Right renal cortex interstitium (tissue), 3 donors: ENCODE measurements at regions not wholly inside any gene's neighbourhood (a gene's known extent, or its start where the extent isn't known, plus 50 kb on each side); places are given as distances from the start of the nearest gene placed in this dataset.

Experiments
- DNase-seq, 3 donors: peaks; one replicate each; pipeline ENCODE4 v3.0.0-alpha.2; 2013; ENCODE audit warnings: low read depth in 3 of 3, low spot score in 2 of 3

DNA sequence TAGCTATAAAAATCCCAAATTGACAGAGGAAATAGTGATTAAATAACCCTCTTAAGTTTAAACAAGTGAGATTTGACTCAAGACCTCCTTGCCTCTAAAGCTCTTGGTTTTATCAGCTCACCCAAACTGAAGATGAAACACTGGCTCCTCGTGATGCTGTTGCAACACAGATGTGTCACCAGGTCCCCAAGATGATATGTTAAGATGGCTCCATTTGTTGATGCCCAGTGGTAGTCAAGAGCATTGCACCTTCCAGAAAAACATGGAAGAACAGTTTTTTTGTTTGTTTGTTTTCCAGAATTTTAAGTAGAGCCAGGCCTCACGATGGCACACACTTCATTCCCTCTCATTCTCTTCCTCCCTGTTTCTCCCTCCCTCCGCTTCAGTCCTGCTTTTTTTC is 399.8 kb downstream of the TXNL1 start:
- no peak for DNase-seq

DNA sequence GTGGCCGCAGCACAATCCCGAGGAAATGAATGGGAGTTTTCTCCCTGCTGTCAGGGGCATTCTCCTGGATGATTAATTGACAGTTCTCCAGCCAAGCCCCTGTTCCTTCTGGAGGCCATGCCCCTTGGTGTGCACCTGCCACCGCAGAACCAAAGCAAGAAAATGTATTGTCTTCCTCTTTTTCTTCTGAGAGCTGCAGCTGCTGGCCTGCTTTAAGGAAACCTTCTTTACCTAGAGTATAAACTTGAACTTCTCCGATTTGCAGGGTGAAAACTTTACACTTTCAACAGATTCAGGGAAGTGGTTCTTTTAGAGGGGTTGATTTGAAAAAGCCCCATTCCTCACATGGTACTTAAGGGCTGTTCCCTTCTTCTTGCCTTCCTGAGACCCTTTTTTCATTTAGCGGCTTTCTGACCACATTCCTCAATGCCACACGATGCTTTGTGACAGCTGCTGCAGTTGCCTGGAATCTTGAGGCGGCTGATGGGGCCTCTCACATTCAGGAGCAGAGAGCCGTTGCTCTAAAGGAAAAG is 402.8 kb downstream of the TXNL1 start:
- DNase-seq = no peak

DNA sequence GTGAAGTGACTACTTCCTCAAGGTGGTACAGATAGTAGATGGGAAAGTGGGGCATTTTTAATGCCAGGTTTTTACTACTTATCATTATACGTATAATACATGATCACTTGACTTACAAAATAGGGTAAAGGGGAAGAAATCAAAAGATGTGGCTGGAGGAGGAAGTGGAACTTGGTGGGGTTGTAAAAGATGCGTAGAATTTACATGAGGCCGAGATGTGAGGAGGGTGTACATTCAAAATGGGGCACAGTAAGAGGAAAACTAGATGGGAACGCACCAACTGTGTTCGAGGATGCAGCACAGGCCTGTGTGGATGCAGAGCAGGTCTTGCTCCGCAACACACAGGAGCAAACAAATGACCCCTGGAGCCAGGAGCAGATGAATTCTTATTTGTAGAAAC is 403.3 kb downstream of the TXNL1 start:
- no peak for DNase-seq

DNA sequence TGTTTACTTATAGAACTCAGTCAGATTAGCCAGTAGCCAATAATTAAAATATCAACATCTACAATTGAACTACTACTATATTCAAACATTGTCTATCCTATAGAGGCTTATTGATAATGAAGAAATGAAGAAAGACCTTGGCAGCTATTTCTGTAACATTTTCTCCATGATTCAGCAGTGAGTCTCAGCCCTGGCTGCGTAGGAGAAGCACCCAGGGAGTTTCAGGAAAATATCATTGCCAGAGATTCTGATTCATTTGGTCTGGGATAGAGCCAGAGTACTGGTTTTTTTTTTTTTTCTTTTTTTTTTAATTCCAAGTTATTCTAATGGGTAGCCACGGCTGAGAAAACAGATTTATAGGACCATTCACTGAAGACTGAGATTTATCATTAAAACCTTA is 404.8 kb downstream of the TXNL1 start:
- DNase-seq = no peak

DNA sequence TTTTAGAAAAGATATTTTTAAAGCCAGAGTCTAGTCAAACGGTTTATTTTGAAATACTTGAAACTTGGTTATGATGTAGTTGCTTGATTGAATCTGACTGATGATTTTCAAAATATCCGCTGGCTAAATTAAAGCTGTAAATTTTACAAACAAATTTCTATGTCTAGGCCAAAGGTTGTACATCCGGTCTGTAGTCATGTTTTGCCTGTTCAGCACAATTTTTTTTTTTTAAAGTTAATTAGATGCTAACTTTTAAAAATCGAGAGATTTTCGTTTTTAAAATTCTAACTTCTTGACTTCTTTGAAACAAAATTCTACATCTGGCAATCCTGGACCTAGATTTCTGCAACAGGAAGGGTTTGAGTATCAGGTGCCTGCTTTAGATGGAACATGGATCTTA is 412.4 kb downstream of the TXNL1 start:
- no peak for DNase-seq

DNA sequence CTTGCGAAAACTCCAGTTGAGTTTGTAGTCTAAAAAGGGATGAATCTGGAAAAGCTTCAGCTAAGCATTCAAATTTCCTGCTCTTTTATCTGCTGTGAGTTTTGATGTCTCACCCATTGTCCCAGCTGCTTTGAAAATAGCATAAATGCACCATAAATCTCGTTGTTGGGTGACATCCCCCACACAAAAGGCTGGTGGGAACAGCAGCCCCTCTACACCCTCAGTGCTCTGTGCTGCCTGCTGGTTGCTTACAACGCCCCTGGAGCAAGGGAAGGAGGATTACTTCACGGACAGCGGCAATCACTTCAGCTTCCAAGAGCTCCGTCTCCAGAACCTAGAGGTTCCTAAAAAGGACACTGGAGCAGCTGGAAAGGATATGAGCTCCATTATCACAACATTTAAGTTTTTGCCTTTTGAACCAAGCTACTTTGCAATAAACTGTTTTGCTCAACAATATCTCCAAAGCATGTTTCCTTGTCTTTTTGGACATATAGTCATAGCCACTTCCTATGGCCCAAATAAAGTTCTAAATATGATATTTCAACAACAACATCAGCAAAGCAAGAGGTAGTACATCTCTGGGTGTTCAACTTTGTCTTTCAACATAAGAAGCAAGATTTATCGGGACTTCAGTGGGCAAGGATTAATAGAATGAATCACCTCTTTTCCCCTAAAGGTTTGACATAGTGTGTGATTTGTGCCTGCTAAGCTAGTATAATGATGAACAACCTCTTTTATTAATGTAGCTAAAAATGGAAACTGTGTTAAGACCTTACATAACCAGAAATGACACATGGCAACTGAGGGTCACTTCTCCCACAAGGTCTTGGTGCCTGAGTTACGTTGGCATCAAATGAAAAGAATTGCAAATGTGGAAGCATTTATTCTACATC is 413.5 kb downstream of the TXNL1 start:
- no peak for DNase-seq

DNA sequence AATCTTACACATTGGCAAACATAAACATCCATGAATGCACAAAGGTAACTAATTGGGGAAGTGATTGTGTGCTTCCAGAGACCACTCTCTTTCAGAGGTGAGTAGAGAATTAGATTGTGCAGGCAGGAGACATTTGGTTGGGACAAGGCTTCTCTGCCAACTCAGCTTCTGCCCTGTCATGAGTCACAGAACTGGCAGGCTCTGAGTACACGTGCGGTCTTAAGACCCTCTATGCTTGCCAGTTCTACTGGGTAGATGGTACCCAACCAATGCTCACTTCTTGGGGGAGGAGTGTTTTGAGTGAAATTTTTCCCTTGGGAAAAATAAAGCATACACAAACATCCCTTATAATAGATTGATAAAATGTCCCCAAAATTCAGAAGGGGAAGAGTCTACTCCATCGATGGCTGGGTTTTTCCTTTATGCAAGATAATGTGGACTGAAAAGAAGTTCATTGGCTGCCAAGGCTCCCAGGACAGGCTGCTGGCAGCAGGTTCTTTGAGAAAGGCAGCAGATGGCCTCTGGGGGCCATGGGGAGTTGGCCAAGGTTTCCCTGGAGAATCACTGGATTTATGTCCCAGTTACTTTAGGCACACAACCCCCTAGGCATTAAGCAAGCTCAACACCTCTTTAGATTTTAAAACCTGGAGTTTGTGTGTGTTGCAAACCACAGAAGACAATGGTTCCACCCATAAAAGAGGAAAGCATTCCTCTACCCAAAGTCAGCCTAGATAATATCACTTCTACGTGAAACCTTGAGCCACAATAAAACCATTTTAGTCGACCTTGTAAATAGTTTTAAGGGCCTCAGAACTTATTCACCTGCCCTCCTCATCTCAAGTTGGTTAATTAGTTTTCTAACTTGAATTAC is 417.0 kb downstream of the TXNL1 start:
- DNase-seq = no peak

DNA sequence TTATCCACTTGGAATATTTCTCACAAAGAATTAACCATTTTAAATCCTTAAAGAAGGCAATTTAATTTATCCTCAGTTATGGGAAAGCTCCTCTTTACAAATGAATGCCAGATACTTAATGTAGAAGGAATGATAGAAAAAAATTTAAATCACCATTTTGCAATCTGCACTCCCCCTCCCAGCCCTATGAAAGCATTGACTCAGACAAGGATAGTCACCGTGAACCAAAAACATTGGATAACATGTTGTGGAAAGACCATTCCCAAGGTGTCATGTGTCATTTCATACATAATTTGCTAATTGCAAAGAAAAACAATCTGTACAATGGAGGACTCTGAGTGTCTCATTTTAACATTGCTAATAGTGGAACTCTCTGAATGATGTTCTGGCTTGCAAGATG is 421.0 kb downstream of the TXNL1 start:
- no peak for DNase-seq

DNA sequence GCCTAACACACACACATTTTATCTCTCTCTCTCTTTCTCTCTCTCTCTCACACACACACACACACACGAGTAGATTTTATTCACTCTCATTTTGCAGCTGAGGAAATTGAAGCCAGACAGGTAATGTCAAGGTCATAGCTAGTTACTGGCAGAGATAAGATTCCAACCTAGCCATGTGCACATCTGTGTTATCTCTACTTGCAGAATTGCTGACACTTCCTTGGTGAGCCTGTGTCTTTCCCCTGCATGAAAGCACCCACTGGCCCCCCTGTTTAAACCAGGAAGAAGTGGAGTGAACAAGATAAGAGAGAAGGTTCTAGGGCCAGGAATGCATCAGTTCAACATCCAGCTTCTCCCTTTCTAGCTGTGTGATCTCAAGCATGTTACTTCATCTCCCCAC is 423.7 kb downstream of the TXNL1 start:
- no peak for DNase-seq

DNA sequence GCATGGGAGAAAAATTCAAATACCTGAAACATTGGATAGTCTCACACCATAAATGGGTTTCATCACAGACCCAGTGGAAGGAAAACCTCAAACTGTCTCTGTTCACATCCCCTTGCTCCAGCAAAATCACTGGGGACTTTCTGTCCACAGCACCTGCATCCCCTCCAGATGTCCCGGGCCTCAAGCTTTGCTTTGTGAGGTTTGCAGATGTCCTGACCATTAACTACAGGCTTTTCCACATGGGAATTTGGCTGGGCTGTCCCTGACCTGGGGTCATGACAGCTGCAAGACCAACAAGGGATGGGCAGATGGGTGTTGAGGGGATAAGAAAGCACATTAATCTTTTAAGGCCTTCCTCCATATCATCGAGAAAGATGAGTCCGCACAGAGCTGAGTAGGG is 427.9 kb downstream of the TXNL1 start:
- no peak for DNase-seq

DNA sequence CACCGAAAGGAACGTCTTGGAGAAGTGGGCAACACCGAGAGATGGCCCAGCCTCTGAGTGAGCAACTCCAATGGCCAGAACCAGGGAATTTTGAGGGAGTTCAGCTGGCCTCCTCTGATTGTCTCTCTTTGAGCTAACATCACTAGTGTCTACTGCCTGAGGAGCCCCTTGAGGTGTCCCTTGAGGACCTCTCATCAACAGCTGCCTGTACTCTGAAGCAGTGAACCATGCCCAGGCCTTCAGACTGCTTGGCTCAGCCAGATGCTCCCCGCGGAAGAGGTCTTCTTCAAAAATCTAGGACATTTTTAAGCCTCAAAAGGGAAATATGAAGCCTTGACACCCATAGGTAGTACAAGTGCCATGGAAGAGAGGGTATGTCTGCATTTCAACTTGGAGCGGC is 430.4 kb downstream of the TXNL1 start:
- DNase-seq = no peak

DNA sequence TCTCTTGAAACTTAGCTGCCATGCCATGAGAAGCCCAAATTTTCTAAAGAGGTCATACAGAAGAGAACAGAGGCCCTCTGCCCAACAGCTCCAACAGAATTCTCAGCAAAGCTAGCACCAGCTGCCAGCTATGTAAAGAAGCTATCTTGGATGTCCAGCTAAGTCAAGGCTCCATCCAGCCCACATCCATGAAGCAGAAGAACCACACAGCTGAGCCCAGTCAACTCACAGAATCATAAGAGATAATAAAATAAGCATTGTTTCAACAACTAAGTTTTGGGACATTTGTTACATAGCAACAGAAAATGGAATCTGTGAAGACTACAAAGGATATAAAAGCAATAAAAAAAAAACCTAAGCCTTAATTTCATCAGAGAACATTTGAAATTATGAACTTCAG is 434.3 kb downstream of the TXNL1 start:
- no peak for DNase-seq

DNA sequence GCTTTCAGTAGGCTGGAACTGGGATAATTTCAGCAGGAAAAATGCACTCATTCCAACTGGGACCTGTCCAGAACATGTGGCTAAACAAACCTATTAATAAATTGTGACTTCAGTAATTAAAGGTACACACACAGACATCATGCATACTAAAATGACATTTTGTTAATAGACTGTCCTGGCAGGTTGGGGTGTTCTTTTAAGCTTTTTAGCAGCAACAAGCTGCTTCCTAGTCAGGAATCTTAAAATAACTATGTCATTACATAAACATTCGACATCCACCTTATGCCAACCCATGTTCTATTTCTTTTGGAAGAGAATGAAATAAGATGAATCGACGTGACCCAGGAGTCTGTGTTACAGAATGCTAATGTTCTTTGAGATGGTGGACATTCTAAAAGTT is 435.7 kb downstream of the TXNL1 start:
- no peak for DNase-seq

DNA sequence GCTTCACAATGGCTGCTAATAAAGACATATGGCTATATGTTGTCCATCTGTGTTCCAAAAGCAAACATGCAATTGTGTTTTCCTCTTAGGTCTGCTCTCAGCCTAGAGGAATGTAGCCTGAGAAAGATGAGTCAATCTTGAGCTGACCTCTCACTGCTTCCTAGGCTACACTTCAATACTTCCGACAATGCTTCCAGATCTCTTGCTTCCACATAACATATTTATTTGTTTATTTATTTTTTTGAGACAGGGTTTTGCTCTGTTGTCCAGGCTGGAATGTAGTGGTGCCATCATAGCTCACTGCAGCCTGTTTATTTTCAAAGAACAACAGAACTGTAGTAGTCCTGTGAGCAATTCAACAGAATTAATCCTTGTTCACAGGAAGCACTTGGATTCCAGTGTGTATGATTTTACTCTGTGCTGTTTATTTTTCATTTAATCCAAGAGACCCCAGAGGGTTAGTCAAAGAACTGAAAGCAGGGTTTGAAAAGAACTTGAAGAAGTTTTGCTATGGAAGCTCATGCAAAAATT is 437.9 kb downstream of the TXNL1 start:
- DNase-seq = no peak

DNA sequence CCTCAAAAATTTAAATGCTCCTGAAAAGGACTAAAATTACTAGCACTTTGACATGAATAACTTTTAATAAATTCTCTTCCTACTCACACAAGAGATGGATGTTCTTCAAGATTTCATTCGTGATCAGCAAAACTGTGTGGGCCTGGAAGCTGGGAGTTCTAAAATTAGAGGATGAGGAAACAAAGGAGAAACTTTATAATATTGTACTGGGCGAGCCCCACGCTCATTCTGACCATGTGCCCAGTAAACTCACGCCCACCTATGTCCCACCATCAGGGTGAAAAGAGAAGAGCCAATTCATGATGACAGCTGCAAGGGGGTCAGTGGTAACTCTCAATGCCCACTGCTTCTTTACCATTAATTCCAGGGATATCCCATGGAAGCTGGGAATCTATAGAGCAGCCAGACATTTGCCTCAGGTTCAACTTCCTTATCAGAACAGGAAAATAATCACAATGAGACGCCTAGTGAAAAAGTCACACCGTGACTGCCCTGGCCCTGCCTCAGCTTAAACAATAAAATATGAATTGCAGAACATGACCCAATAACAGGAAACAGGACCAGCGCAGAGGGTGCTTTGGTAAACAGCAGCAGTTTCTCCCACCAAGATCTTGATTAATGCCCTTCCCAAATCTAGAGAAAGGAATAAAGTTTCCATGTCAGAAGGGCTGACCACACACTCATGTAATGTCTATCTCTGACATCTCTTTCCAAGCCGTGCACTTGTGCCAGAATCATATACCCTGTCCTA is 438.6 kb downstream of the TXNL1 start:
- DNase-seq = no peak

DNA sequence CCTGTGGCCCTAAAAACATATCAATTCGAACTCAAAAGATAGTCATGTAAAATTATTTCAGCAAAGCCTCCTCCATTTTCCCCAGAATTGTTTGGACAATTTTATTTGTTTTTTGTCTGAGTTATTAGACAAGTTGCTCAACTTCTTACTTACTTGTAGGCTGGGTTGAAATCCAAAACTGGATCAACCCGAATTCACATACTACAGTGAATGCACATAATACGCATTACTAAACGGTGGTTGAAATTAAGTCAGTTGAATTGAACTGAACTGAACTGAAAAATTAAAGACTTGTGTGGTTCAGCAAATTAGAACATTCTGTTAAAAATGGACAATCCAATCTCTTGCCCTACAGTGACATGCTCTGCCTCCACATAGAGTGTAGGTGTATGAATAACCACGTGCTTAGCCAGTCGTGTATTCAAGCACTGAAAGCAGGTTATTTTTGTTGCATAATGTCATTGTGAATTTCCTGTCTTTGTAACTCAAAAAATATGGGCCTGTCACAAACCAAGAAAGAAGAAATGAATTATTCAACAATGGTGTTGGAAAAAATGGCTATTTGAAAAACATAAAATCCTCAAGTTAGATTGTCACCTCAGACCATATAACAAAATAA is 441.0 kb downstream of the TXNL1 start:
- DNase-seq = no peak

DNA sequence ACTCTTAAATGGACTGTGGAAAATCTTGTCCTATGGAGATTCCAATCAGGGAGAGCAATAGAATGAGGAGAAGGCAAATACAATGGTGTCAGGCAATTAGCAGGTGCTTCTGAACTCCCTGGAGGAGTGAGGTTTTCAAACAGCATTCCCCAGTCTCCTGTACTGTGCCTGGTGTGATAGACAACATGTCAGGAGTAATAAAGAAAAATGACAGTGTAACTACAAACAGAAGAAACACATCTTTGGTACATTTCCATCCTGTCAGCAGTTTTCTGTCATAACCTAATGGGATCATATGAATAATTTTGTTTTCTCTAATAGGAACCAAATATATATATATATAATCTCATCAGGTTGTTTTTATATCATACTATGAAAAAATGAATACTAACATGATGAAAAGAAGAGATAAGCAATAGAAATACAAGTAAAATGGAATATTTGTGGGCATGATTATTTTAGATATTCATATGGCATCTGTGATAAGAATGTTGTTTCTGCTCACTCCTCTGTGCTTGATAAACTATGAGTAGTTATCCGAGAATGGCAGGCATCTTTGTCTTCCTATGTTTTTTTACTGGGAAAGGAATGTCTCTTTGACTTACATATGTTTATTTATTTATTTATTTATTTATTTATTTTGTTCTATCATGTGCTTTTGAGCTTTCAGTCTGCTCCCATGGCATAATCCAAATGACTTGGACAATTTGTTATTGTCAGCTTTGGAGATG is 441.7 kb downstream of the TXNL1 start:
- no peak for DNase-seq

DNA sequence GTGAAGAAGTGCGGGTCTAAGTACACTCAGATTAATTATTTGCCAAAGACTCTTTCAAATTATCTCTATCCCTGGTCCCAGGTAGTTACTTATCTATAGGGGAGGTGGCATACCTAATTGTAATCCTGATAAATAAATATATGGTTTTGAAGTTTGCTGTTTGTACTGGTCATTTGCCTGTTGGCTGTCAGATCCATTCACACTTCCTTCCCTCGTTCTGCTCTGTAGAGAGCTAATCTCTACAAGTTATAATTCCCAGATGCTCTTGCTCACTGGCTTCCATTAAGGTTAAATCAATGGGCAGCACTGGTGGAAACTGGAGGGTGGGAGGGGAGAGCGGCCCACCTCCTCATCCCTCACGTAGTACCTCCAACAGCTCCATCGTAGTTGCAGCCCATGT is 447.1 kb downstream of the TXNL1 start:
- DNase-seq = no peak

DNA sequence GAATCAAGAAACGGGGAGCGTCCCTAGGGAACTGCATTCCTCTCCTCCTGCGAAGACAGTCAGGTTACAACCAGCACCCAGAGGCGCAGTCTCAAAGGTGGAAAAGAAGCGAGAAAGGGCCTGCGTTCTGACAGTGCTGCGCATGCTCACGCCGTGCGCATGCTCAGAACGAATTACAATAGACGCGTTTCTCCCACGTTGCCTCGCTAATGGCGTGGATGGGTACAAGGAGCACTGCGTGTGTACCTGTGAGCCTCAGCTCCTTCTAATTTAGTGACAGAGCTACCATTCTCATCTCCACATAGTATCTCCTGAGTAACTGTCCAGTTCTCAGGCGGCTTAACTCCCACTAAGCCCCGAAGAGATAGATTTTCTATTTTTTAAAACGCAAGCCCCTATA is 448.8 kb downstream of the TXNL1 start:
- DNase-seq = no peak
